ENCODE measurements at regions not wholly inside any gene's neighbourhood (a gene's known extent, or its start where the extent isn't known, plus 50 kb on each side); places are given as distances from the start of the nearest gene placed in this dataset.
A peak's percentile ranks its signal among the peaks of the same experiment; 100 is the strongest.

GRCh38 chr2:75801234-75801982 lies 90.7 kb upstream of the GCFC2 start:
- DNase-seq (ENCODE audit: low spot score): no peak

- DNase-seq (ENCODE audit: low spot score): no peak
These were observed 89.7 kb upstream of the GCFC2 start for GRCh38 chr2:75800456-75800855.

GRCh38 chr2:75799859-75800258 lies 89.1 kb upstream of the GCFC2 start:
- DNase-seq (ENCODE audit: low spot score): no peak

GRCh38 chr2:75798569-75798968 lies 87.9 kb upstream of the GCFC2 start:
- DNase-seq (ENCODE audit: low spot score): no peak

- DNase-seq (ENCODE audit: low spot score): no peak
These were observed 82.3 kb upstream of the GCFC2 start for GRCh38 chr2:75792996-75793395.

- no peak for DNase-seq (ENCODE audit: low spot score)
These were observed 81.4 kb upstream of the GCFC2 start for GRCh38 chr2:75792146-75792545.

- no peak for DNase-seq (ENCODE audit: low spot score)
These were observed 80.2 kb upstream of the GCFC2 start for GRCh38 chr2:75790814-75791467.

- peak; percentile 8 for DNase-seq (ENCODE audit: low spot score)
These were observed 79.6 kb upstream of the GCFC2 start for GRCh38 chr2:75790121-75790813.

GRCh38 chr2:75788902-75789301 lies 78.2 kb upstream of the GCFC2 start:
- DNase-seq (ENCODE audit: low spot score): no peak

- DNase-seq (ENCODE audit: low spot score): peak; percentile 10
These were observed 77.4 kb upstream of the GCFC2 start for GRCh38 chr2:75788154-75788553.

GRCh38 chr2:75787532-75788132 lies 76.9 kb upstream of the GCFC2 start:
- peak; percentile 75 for DNase-seq (ENCODE audit: low spot score)

GRCh38 chr2:75775311-75775823 lies 64.7 kb upstream of the GCFC2 start:
- DNase-seq (ENCODE audit: low spot score): no peak

GRCh38 chr2:75772908-75773630 lies 62.4 kb upstream of the GCFC2 start:
- DNase-seq (ENCODE audit: low spot score): no peak

- DNase-seq (ENCODE audit: low spot score): no peak
These were observed 55.1 kb upstream of the GCFC2 start for GRCh38 chr2:75765798-75766197.

GRCh38 chr2:75764611-75765010 lies 53.9 kb upstream of the GCFC2 start:
- DNase-seq (ENCODE audit: low spot score): no peak
